Mesenchymal stem cell (in vitro differentiated cells and primary cell): ENCODE measurements at regions not wholly inside any gene's neighbourhood (a gene's known extent, or its start where the extent isn't known, plus 50 kb on each side); places are given as distances from the start of the nearest gene placed in this dataset.
A peak's percentile ranks its signal among the peaks of the same experiment; 100 is the strongest.
"Not testable (repeated sequence)": the region's sequence is repeated elsewhere in the genome, so short reads cannot be mapped to it uniquely, and the experiment has no call there.

Source experiments
- DNase-seq: peaks from one replicate; pipeline ENCODE4 v3.0.0-alpha.2; 2013
- H2AFZ ChIP-seq: one replicate; pipeline ENCODE4 v1.6.1; 2013; ENCODE audit warnings: low read depth, mild to moderate bottlenecking, control low read depth, inconsistent platforms, low read length, moderate library complexity
- H2AK5ac ChIP-seq: 2 replicates; pipeline ENCODE4 v1.6.1; 2013; ENCODE audit warnings: low read length, moderate library complexity, mild to moderate bottlenecking, inconsistent platforms; ENCODE audit not compliant: severe bottlenecking
- H2BK120ac ChIP-seq: one replicate; pipeline ENCODE4 v1.6.1; 2013; ENCODE audit warnings: low read depth, mild to moderate bottlenecking, inconsistent platforms, low read length, moderate library complexity
- H2BK12ac ChIP-seq, 2 experiments: one replicate each; pipeline ENCODE4 v1.6.1; 2013; ENCODE audit warnings: inconsistent platforms in 2 of 2, low read length in 2 of 2, mild to moderate bottlenecking in 2 of 2, moderate library complexity in 2 of 2, control low read depth in 1 of 2
- H2BK15ac ChIP-seq: one replicate; pipeline ENCODE4 v1.6.1; 2013; ENCODE audit warnings: mild to moderate bottlenecking, low read depth, inconsistent platforms; ENCODE audit not compliant: poor library complexity, severe bottlenecking
- H2BK5ac ChIP-seq: 2 replicates; pipeline ENCODE4 v1.6.1; 2013; ENCODE audit warnings: low read depth, mild to moderate bottlenecking, low read length, control low read depth, inconsistent platforms; ENCODE audit not compliant: poor library complexity, severe bottlenecking
- H3K14ac ChIP-seq, 2 experiments: one replicate each; pipeline ENCODE4 v1.6.1; 2013; ENCODE audit warnings: inconsistent platforms in 2 of 2, low read length in 2 of 2, control low read depth in 1 of 2, mild to moderate bottlenecking in 1 of 2, moderate library complexity in 1 of 2
- H3K18ac ChIP-seq, 2 experiments: one replicate each; pipeline ENCODE4 v1.6.1; 2013; ENCODE audit warnings: inconsistent platforms in 2 of 2, low read length in 2 of 2, control low read depth in 1 of 2, low read depth in 1 of 2, mild to moderate bottlenecking in 1 of 2
- H3K23ac ChIP-seq, 2 experiments: one replicate each; pipeline ENCODE4 v1.6.1; 2013; ENCODE audit warnings: inconsistent platforms in 2 of 2, low read length in 2 of 2, mild to moderate bottlenecking in 2 of 2, moderate library complexity in 2 of 2, control low read depth in 1 of 2
- H3K27ac ChIP-seq: 2 replicates; pipeline ENCODE4 v1.5.1; 2013; ENCODE audit warnings: mild to moderate bottlenecking, moderate library complexity, low read length, control low read depth, inconsistent platforms; ENCODE audit not compliant: poor library complexity, severe bottlenecking
- H3K27me3 ChIP-seq, 2 experiments: 2 replicates each; pipeline versions ENCODE4 v1.6.1 to v1.7.0; 2013; ENCODE audit warnings: low read length in 2 of 2, mild to moderate bottlenecking in 2 of 2, moderate library complexity in 2 of 2, control low read depth in 1 of 2, inconsistent platforms in 1 of 2; ENCODE audit not compliant: control insufficient read depth in 1 of 2, insufficient read depth in 1 of 2
- H3K36me3 ChIP-seq, 2 experiments: 2 replicates each; pipeline versions ENCODE4 v1.6.1 to v1.7.0; 2013; ENCODE audit warnings: low read length in 2 of 2, control low read depth in 1 of 2, inconsistent platforms in 1 of 2, low read depth in 1 of 2, mild to moderate bottlenecking in 1 of 2; ENCODE audit not compliant: insufficient read depth in 2 of 2, control insufficient read depth in 1 of 2
- H3K4ac ChIP-seq, 2 experiments: one replicate each; pipeline ENCODE4 v1.6.1; 2013; ENCODE audit warnings: inconsistent platforms in 2 of 2, low read length in 2 of 2, mild to moderate bottlenecking in 2 of 2, moderate library complexity in 2 of 2, control low read depth in 1 of 2, low read depth in 1 of 2
- H3K4me1 ChIP-seq: 2 replicates; pipeline ENCODE4 v1.6.1; 2013; ENCODE audit warnings: low read depth, low read length, control low read depth; ENCODE audit not compliant: control insufficient read depth, insufficient read depth
- H3K4me2 ChIP-seq: 2 replicates; pipeline ENCODE4 v1.6.1; 2013; ENCODE audit warnings: low read length, mild to moderate bottlenecking, inconsistent platforms; ENCODE audit not compliant: poor library complexity, severe bottlenecking
- H3K4me3 ChIP-seq, 2 experiments: 2 replicates each; pipeline versions ENCODE4 v1.5.1 to v1.7.0; 2013; ENCODE audit warnings: low read length in 2 of 2, mild to moderate bottlenecking in 2 of 2, control low read depth in 1 of 2, low read depth in 1 of 2; ENCODE audit not compliant: insufficient read depth in 1 of 2
- H3K79me1 ChIP-seq: replicated peaks from 2 replicates; pipeline ENCODE4 v1.6.1; 2013; ENCODE audit warnings: mild to moderate bottlenecking, control low read depth, low read length, inconsistent platforms; ENCODE audit not compliant: poor library complexity, severe bottlenecking
- H3K9ac ChIP-seq: 2 replicates; pipeline ENCODE4 v1.7.0; 2013; ENCODE audit warnings: mild to moderate bottlenecking, low read length, moderate library complexity
- H3K9me3 ChIP-seq: 2 replicates; pipeline ENCODE4 v1.7.0; 2013; ENCODE audit warnings: mild to moderate bottlenecking, low read length; ENCODE audit not compliant: control insufficient read depth
- H4K8ac ChIP-seq: one replicate; pipeline ENCODE4 v1.6.1; 2013; ENCODE audit warnings: inconsistent platforms, mild to moderate bottlenecking, low read length, moderate library complexity
- H4K91ac ChIP-seq: one replicate; pipeline ENCODE4 v1.6.1; 2013; ENCODE audit warnings: mild to moderate bottlenecking, low read length, inconsistent platforms
- WGBS: methylation state at CpG from one replicate; pipeline ENCODE4 v1.1.7; 2013; ENCODE audit warnings: mixed read lengths; 5-methylcytosine and 5-hydroxymethylcytosine counted together

DNA sequence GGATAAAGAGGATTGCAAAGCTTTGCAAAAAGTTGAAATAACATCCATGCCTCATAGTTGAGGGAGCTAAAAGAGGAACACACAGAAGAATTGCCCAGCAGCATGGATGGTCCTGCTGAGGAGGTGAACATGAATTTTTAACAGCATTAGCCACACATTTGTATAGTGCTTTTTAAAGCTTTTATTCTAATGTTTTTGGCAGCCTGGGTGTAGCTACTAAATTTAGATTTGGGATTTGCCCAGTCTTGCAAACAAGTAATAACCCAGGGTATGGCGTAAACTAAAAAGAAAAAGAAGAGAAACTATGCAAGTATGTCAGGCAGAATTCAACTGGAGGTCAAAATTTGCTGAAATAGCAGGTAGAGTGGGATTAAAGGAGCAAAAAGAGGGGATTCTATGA, 75.1 kb upstream of the PTPRK start:
- Histone ChIP-seq H4K91ac (no peak overlapping the region), H3K9me3 (peaks cover 3% of the 10 kb centered on the region)
- 97% methylated on average over 1 of the region's 1 CpG for whole genome bisulfite sequencing

DNA sequence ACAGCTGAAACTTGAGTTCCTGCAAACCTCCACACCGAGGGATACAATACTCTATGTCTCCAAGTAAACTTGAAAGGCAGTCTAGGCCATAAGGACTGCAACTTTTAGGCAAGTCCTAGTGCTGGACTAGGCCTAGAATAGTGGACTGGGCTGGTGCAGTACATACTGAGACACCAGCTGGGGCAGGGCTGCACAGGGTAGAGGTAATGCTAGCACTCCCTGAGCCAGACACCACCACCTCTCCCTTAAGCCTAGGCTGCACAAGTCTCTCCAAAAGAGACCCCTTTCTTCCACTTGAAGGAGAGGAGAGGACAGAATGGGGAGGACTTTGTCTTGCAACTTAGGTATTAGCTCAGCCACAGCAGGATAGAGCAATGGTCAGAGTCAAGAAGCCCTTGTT, 65.7 kb upstream of the PTPRK start:
- H3K4me2 ChIP-seq, result no peak overlapping the region
- H3K4ac ChIP-seq, result no peak overlapping the region
- no peak overlapping the region for H2BK120ac ChIP-seq
- no peaks in the 10 kb centered on the region for H3K79me1 ChIP-seq
- no peaks in the 10 kb centered on the region for H3K27me3 ChIP-seq
- H2BK5ac ChIP-seq, result no peak overlapping the region
- no peak overlapping the region for H3K18ac ChIP-seq
- no peak overlapping the region for H3K23ac ChIP-seq
- no peak overlapping the region for H3K9ac ChIP-seq
- no peak overlapping the region for H4K8ac ChIP-seq
- H3K27ac ChIP-seq, result no peak overlapping the region
- no peak overlapping the region for H2AK5ac ChIP-seq
- DNase-seq, result no peak
- WGBS, result no CpG with 5 or more reads among the region's 1 CpG
- no peak overlapping the region for H3K14ac ChIP-seq
- H2BK15ac ChIP-seq, result no peak overlapping the region
- no peaks in the 10 kb centered on the region for H3K4me1 ChIP-seq
- no peak overlapping the region for H3K4me3 ChIP-seq
- H2BK12ac ChIP-seq, result no peak overlapping the region
- H3K36me3 ChIP-seq, result no peaks in the 10 kb centered on the region
- H4K91ac ChIP-seq, result no peak overlapping the region
- no peak overlapping the region for H2AFZ ChIP-seq
- H3K9me3 ChIP-seq, result no peaks in the 10 kb centered on the region

More for the DNA sequence above, 75.1 kb upstream of the PTPRK start:
- Histone ChIP-seq H4K8ac (no peak overlapping the region), H3K9ac (no peak overlapping the region), H3K18ac (peak overlapping the region in 1 of 2 experiments; percentile 21), H3K4me2 (no peak overlapping the region), H3K4me3 (no peak overlapping the region), H3K4ac (no peak overlapping the region), H3K23ac (no peak overlapping the region), H3K27me3 (no peaks in the 10 kb centered on the region), H2BK12ac (no peak overlapping the region), H3K79me1 (no peaks in the 10 kb centered on the region), H3K27ac (no peak overlapping the region), H2BK120ac (no peak overlapping the region), H2AFZ (no peak overlapping the region), H2BK5ac (no peak overlapping the region), H3K14ac (no peak overlapping the region), H2AK5ac (no peak overlapping the region), H2BK15ac (no peak overlapping the region), H3K36me3 (no peaks in the 10 kb centered on the region), H3K4me1 (no peaks in the 10 kb centered on the region)
- no peak for DNase-seq

DNA sequence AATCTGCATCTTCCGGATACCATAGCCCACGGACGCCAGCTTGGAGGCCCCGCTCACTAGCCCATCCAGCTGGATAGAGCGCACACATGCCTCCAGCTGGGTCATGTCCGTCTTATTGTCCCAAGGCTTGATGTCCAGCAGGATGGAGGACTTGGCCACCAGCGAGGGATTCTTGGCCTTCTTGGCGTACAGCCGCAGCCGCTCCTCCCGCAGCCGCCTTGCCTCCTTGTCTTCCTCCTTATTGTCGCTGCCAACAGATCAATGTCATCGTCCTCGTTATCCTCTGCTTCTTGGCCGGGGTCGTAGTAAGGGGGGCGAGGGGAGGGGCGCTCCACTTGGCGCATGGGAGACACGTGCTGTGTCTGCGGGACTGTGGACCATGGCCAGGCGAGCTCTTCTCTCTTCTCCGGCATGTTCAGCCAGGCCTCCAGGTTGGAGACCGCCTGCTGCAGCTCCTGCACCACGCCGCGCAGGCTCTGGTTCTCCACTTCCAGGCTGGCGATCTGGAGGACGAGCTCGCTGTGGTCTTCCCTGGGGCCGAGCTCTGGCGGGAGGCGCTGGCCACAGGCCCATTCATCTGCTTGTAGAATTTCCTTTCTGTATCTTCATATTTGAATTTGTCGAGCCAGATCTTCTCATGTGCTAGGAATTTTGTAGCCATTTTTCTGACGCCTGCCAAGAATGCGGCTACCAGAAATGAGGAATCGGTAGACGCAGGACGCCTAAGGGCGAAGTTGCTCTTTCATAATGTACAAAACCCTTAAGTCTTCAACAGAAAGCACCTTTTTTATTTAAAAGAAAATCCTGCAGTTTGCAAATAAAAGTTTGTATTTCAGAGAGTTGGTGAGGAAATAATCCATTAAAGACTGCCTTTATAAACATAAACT, 60.1 kb upstream of the PTPRK start:
- H3K18ac ChIP-seq, result peak overlapping the region in 1 of 2 experiments; percentile 48
- no peak overlapping the region for H3K9ac ChIP-seq
- no peak overlapping the region for H4K91ac ChIP-seq
- no peak for DNase-seq
- peak overlapping the region in 1 of 2 experiments; percentile 4 for H3K4me3 ChIP-seq
- peak overlapping the region; percentile 69 for H2AFZ ChIP-seq
- no peak overlapping the region for H4K8ac ChIP-seq
- H3K79me1 ChIP-seq, result no peaks in the 10 kb centered on the region
- WGBS, result 98% methylated on average over 37 of the region's 41 CpGs
- H3K9me3 ChIP-seq, result no peaks in the 10 kb centered on the region
- H3K4me2 ChIP-seq, result no peak overlapping the region
- peaks cover 2% of the 10 kb centered on the region for H3K4me1 ChIP-seq
- H2BK12ac ChIP-seq, result no peak overlapping the region
- no peak overlapping the region for H2BK5ac ChIP-seq
- H2BK15ac ChIP-seq, result no peak overlapping the region
- no peak overlapping the region for H3K23ac ChIP-seq
- H2BK120ac ChIP-seq, result no peak overlapping the region
- no peak overlapping the region for H2AK5ac ChIP-seq
- peaks cover 0 to 6% of the 10 kb centered on the region in 2 experiments for H3K36me3 ChIP-seq
- H3K27me3 ChIP-seq, result no peaks in the 10 kb centered on the region
- H3K14ac ChIP-seq, result peak overlapping the region in 1 of 2 experiments; percentile 81
- H3K4ac ChIP-seq, result no peak overlapping the region
- H3K27ac ChIP-seq, result no peak overlapping the region

DNA sequence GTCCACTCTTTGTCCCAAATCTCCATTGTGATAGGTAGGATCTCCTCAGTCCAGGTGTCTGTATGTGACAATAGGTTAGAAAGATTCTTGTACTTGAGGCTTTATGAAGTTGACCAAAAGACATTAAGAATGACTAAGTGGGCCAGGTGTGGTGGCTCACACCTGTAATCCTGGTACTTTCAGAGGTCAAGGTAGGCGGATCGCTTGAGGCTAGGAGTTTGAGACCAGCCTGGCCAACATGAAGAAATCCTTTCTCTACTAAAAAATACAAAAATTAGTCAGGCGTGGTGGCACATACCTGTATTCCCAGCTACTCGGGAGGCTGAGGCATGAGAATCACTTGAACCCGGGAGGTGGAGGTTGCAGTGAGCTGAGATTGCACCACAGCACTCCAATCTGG, 54.9 kb upstream of the PTPRK start:
- H4K8ac ChIP-seq, H3K18ac ChIP-seq, H2BK5ac ChIP-seq, H3K79me1 ChIP-seq, H3K14ac ChIP-seq, H3K23ac ChIP-seq, H3K4me1 ChIP-seq, H3K27me3 ChIP-seq, H2AFZ ChIP-seq, H2BK12ac ChIP-seq, H2AK5ac ChIP-seq, H3K36me3 ChIP-seq, H3K4ac ChIP-seq, DNase-seq, H3K4me2 ChIP-seq, H3K27ac ChIP-seq, H4K91ac ChIP-seq, H3K9me3 ChIP-seq, H2BK120ac ChIP-seq, H3K9ac ChIP-seq, H2BK15ac ChIP-seq, H3K4me3 ChIP-seq: not testable (repeated sequence)
- WGBS, result 100% methylated on average over 3 of the region's 5 CpGs
